CD8-positive, alpha-beta memory T cell (primary cell): ENCODE measurements at regions not wholly inside any gene's neighbourhood (a gene's known extent, or its start where the extent isn't known, plus 50 kb on each side); places are given as distances from the start of the nearest gene placed in this dataset.
"Not testable (repeated sequence)": the region's sequence is repeated elsewhere in the genome, so short reads cannot be mapped to it uniquely, and the experiment has no call there.

Experiments
- CTCF ChIA-PET: fragments of 350-600 bp; sonication (Branson Sonifier 250); formaldehyde crosslinking; loops from one replicate; lab custom pipeline; 2021; ENCODE audit warnings: antibody characterized with exemption; lab: Charles Lee
- POLR2A ChIA-PET: fragments of 350-600 bp; sonication (Branson Sonifier 250); formaldehyde crosslinking; loops from one replicate; lab custom pipeline; 2021; ENCODE audit warnings: antibody characterized with exemption; lab: Charles Lee
- DNase-seq, 5 donors: peaks; one replicate each; pipeline versions ENCODE4 v3.0.0 to v3.0.0-alpha.2; 2020 to 2022; ENCODE audit warnings: mixed read lengths in 1 of 5
- H3K27ac ChIP-seq: one replicate; pipeline ENCODE4 v1.7.0; 2013; ENCODE audit warnings: low read depth, mild to moderate bottlenecking, low read length, moderate library complexity
- H3K27me3 ChIP-seq: 2 replicates; pipeline ENCODE4 v1.7.0; 2013; ENCODE audit warnings: low read length, mild to moderate bottlenecking; ENCODE audit not compliant: insufficient read depth, poor library complexity, severe bottlenecking
- H3K36me3 ChIP-seq: 2 replicates; pipeline ENCODE4 v1.7.0; 2013; ENCODE audit warnings: mild to moderate bottlenecking, low read length, moderate library complexity; ENCODE audit not compliant: insufficient read depth
- H3K4me1 ChIP-seq: 2 replicates; pipeline ENCODE4 v1.7.0; 2013; ENCODE audit warnings: mild to moderate bottlenecking, low read length, moderate library complexity; ENCODE audit not compliant: insufficient read depth
- H3K4me3 ChIP-seq: 2 replicates; pipeline ENCODE4 v1.7.0; 2013; ENCODE audit warnings: mild to moderate bottlenecking, low read length
- H3K9me3 ChIP-seq: 2 replicates; pipeline ENCODE4 v1.7.0; 2013; ENCODE audit warnings: mild to moderate bottlenecking, low read length
- H3K27ac Mint-ChIP-seq, 8 donors: one replicate each; pipeline ENCODE4 v1.8.0; 2020 to 2021; ENCODE audit warnings: mixed read lengths in 8 of 8, mild to moderate bottlenecking in 6 of 8, inconsistent platforms in 3 of 8, moderate library complexity in 3 of 8
- H3K27me3 Mint-ChIP-seq, 2 donors: one replicate each; pipeline ENCODE4 v1.8.0; 2020 to 2021; ENCODE audit warnings: mixed read lengths in 2 of 2, mild to moderate bottlenecking in 1 of 2, moderate library complexity in 1 of 2
- H3K36me3 Mint-ChIP-seq, 3 donors: one replicate each; pipeline ENCODE4 v1.8.0; 2020 to 2021; ENCODE audit warnings: mixed read lengths in 3 of 3, inconsistent platforms in 1 of 3, mild to moderate bottlenecking in 1 of 3
- H3K4me1 Mint-ChIP-seq, 3 donors: one replicate each; pipeline ENCODE4 v1.8.0; 2020 to 2021; ENCODE audit warnings: mixed read lengths in 3 of 3, inconsistent platforms in 1 of 3, mild to moderate bottlenecking in 1 of 3
- H3K4me3 Mint-ChIP-seq, 7 donors: one replicate each; pipeline ENCODE4 v1.8.0; 2020 to 2021; ENCODE audit warnings: mixed read lengths in 7 of 7, mild to moderate bottlenecking in 6 of 7, moderate library complexity in 4 of 7, inconsistent platforms in 2 of 7
- H3K9me3 Mint-ChIP-seq, 5 donors: one replicate each; pipeline ENCODE4 v1.8.0; 2020 to 2022; ENCODE audit warnings: mixed read lengths in 5 of 5, mild to moderate bottlenecking in 3 of 5, moderate library complexity in 2 of 5, inconsistent platforms in 1 of 5

DNA sequence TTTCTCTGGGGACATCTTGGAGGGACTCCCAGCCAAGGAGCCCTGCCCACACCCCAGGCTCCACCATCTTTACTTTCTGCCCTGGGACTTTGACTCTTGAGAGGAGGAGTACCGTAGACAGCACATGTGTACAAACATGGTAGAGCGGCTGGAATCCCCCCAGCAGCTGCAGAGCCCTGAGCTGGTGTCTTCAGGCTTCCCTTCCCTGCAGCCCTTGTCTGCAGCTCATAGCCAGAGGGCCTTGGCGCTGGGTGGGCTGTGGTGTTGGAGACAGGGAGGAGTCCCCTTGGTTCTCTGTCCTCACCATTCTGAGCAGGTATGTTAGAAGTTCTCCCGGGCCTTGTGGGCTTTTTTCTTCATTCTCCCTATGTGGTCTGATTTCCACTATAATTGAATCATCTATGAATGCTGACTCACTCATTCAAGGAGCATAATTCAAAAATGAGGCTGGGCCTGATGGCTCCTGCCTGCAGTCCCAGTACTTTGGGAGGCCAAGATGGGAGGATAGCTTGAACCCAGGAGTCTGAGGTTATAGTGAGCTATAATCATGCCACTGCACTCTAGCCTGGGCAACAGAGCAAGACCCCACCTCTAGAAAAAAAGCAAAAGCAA is 97.8 kb upstream of the MEF2A start:
- ChIA-PET POLR2A (no interaction called here), CTCF (no interaction called here)

DNA sequence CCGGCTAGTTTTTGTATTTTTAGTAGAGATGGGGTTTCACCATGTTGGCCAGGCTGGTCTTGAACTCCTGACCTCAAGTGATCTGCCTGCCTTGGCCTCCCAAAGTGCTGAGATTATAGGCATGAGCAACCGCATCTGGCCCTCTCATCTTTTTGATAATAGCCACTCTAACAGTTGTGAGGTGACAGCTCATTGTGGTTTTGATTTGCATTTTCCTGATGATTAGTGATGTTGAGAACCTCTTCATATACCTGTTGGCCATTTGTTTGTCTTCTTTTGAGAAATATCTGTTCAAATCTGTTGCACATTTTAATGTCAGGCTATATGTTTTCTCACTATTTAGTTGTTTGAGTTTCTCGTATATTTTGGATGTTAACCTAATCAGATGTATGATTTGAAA is 95.6 kb upstream of the MEF2A start:
- peaks cover 5 to 19% of the 10 kb centered on the region in 2 donors for H3K27me3 Mint-ChIP-seq
- H3K4me3 Mint-ChIP-seq, H3K9me3 ChIP-seq, CTCF ChIA-PET, H3K27me3 ChIP-seq, DNase-seq, H3K4me1 Mint-ChIP-seq, H3K36me3 Mint-ChIP-seq, H3K27ac ChIP-seq, H3K36me3 ChIP-seq, POLR2A ChIA-PET, H3K27ac Mint-ChIP-seq, H3K4me1 ChIP-seq, H3K9me3 Mint-ChIP-seq, H3K4me3 ChIP-seq: not testable (repeated sequence)

More for the DNA sequence above, 97.8 kb upstream of the MEF2A start:
- Histone ChIP-seq H3K4me3 (no peak overlapping the region), H3K36me3 (no peaks in the 10 kb centered on the region), H3K27ac (no peak overlapping the region), H3K27me3 (no peaks in the 10 kb centered on the region), H3K9me3 (no peaks in the 10 kb centered on the region), H3K4me1 (no peaks in the 10 kb centered on the region)
- Mint-ChIP-seq H3K36me3 (peaks cover 0 to 4% (median 0%) of the 10 kb centered on the region in 3 donors), H3K4me1 (no peaks in the 10 kb centered on the region), H3K27ac (no peak overlapping the region), H3K27me3 (peaks cover 5 to 13% of the 10 kb centered on the region in 2 donors), H3K4me3 (no peak overlapping the region), H3K9me3 (peaks cover 3 to 24% (median 14%) of the 10 kb centered on the region in 5 donors)
- no peak for DNase-seq

DNA sequence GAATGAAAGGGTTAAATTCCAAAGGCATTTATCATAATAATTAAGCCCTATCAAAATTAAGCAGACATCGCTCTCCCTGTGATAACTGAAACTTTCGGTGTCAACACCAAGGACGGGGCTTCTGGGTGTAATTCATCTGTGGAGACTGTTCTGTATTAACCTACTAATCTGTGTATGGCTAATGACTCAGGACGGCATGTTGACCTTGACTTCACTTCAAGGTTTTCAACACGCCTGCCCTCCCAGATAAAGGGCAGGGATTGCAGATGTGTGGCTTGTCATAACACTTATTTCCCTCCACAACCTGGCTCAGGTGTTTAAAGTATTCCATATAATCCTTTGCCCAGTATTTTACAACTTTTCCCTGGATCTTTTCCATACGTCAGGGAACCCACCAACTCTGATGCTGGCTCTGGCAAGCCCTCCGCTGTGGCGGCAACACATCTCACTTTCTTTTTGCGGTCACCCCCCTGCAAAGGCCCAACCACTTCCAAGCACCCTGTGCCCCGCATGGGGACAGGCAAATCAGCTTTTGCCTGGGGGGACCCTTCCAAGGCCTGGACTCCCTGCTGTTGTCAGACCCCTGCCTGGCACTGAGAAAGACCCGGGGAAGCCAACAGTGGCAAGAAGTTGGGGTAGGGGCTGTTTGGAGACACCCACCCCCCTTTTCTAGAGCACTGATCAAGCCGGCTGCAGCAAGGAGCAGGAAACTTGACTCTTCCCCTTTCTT is 93.2 kb upstream of the MEF2A start:
- Mint-ChIP-seq H3K27ac (no peak overlapping the region), H3K4me3 (no peak overlapping the region), H3K27me3 (peaks cover 3 to 19% of the 10 kb centered on the region in 2 donors), H3K36me3 (no peaks in the 10 kb centered on the region), H3K4me1 (peaks cover 0 to 4% (median 2%) of the 10 kb centered on the region in 3 donors), H3K9me3 (no peaks in the 10 kb centered on the region)
- CTCF ChIA-PET, result no interaction called here
- peaks cover 10% of the 10 kb centered on the region for H3K4me1 ChIP-seq
- H3K4me3 ChIP-seq, result no peak overlapping the region
- no peaks in the 10 kb centered on the region for H3K27me3 ChIP-seq
- peak in 1 of 5 donors; percentile 45 for DNase-seq
- H3K9me3 ChIP-seq, result no peaks in the 10 kb centered on the region
- H3K36me3 ChIP-seq, result no peaks in the 10 kb centered on the region
- POLR2A ChIA-PET, result no interaction called here
- H3K27ac ChIP-seq, result no peak overlapping the region

DNA sequence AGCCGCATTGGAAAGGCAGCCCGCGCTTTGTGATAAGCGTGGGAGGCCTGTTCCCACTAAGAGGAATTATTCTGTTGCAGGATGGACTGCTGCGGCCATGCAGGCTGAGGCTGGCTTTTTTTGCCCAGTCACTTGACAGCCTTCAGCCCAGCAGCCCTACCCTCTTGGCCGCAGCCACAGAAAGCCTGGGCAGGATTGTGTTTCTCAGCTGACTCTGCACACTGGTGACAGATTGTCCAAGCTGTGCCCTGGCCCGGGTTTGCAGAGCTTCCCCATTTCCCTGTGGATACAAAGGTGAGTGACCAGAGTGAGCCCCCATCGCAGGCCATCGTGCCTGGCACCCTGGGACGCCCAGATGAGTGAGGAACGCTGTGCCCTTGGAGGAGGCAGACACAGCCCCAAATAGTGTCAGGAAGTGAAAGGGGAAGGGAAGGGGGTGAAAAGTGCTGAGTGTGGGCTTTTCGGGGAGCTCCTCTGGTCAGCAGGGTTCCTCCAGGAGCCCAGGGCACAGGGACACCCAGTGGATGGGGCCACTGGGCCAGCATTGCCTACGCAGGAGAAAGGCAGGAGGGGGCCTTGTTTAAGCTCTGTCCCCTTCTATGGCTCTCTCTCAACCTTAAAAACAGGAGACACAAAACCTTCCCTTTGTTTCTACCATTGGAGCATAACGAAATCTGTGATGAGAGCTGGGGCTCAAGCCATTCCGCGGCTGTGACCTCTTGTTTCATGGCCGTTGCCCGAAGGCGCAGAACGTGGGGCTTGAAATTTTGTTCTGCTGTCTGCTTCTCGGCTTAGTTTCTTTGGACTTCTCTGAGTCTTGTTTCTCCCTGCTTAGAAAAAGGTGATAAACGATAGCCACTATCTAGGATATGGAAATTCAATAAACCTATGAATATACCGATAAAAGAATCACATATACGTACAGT is 91.5 kb upstream of the MEF2A start:
- no peak for DNase-seq
- H3K9me3 Mint-ChIP-seq, result no peaks in the 10 kb centered on the region
- Histone ChIP-seq H3K36me3 (no peaks in the 10 kb centered on the region), H3K27ac (no peak overlapping the region), H3K27me3 (no peaks in the 10 kb centered on the region), H3K4me1 (peaks cover 15% of the 10 kb centered on the region), H3K9me3 (no peaks in the 10 kb centered on the region), H3K4me3 (no peak overlapping the region)
- H3K27me3 Mint-ChIP-seq, result peaks cover 3 to 19% of the 10 kb centered on the region in 2 donors
- H3K4me1 Mint-ChIP-seq, result peaks cover 0 to 4% (median 2%) of the 10 kb centered on the region in 3 donors
- H3K36me3 Mint-ChIP-seq, result no peaks in the 10 kb centered on the region
- no peak overlapping the region for H3K4me3 Mint-ChIP-seq
- ChIA-PET POLR2A (no interaction called here), CTCF (no interaction called here)
- H3K27ac Mint-ChIP-seq, result no peak overlapping the region

DNA sequence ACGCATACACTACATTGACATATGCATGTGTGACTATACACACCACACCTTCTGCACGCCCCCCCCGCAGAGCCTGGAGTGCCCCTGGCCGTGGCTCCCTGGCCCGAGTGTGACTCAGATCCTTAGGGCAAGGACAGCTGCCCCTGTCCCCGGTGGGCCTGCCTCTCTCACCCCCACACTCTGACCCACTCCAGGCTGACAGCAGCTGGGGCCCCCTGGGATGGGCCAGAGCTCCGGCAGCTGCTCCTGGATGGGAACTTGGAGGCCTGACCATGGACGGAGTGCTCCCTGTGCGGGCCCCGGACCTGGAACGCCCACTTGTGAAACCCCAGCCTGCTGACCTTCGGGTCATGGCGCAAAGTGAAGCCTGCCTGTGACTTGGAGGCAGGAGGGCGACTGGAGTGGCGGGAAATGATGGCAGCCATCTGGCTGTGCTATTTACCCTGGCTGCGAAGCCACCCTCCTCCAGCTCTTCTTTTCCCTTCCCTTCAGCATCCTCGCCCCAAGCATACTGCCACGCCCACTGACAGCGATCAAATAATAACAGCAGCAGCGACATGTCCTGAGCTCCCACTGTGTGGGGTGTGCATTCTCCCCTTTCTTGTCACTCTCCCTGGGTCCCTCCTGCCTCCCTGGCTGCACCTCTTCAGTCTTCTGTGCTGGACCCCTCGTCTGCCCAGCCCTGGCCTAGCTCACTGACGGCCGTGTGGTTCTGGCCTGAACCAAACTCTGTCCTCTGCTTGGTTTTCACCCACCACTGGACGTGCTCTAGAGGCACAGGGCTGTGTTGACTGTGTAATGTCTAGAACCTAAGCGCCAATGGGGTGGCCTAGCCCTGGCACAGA is 90.7 kb upstream of the MEF2A start:
- H3K9me3 ChIP-seq, result no peaks in the 10 kb centered on the region
- DNase-seq, result no peak
- POLR2A ChIA-PET, result no interaction called here
- H3K4me1 Mint-ChIP-seq, result peaks cover 0 to 4% (median 2%) of the 10 kb centered on the region in 3 donors
- no peak overlapping the region for H3K4me3 Mint-ChIP-seq
- CTCF ChIA-PET, result no interaction called here
- H3K27ac ChIP-seq, result no peak overlapping the region
- no peaks in the 10 kb centered on the region for H3K27me3 ChIP-seq
- peaks cover 15% of the 10 kb centered on the region for H3K4me1 ChIP-seq
- H3K27ac Mint-ChIP-seq, result no peak overlapping the region
- no peaks in the 10 kb centered on the region for H3K36me3 Mint-ChIP-seq
- H3K4me3 ChIP-seq, result no peak overlapping the region
- no peaks in the 10 kb centered on the region for H3K9me3 Mint-ChIP-seq
- H3K27me3 Mint-ChIP-seq, result peaks cover 3 to 14% of the 10 kb centered on the region in 2 donors
- no peaks in the 10 kb centered on the region for H3K36me3 ChIP-seq

DNA sequence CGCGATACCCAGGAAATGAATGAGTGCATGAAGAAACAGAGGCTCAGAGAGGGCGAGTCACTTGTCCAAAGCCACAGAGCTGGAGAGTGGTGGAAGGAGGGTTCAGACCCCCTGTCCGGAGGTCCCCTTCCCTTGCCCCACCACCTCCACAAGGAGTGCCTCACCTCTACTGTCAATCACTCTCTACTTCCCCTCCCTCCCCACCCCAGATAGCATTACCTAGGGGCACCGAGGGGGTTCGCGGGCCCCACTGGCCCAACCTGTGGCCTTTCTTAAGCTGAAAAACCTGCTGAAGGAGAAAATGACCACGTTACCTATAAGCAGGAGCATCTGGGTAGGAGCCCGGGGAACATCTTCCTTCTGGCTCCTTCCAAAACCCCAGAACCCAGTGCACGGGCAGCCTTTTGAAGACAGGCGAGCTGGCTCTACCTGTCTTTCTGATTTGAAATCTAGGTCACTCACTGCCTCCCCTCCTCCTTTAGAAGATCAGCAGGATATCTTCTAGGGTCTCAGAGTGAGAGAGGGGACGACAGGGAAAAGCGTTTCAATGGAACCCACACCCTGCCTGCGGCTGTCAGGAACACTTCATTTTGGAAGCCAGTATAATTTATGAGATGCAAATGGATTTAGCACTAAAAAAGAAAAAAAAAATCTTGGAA is 89.9 kb upstream of the MEF2A start:
- Mint-ChIP-seq H3K27me3 (peaks cover 3 to 10% of the 10 kb centered on the region in 2 donors), H3K36me3 (no peaks in the 10 kb centered on the region), H3K27ac (no peak overlapping the region), H3K9me3 (no peaks in the 10 kb centered on the region), H3K4me3 (no peak overlapping the region), H3K4me1 (peaks cover 0 to 4% (median 2%) of the 10 kb centered on the region in 3 donors)
- Histone ChIP-seq H3K4me1 (peaks cover 15% of the 10 kb centered on the region), H3K9me3 (no peaks in the 10 kb centered on the region), H3K36me3 (no peaks in the 10 kb centered on the region), H3K27me3 (no peaks in the 10 kb centered on the region), H3K27ac (no peak overlapping the region), H3K4me3 (no peak overlapping the region)
- ChIA-PET POLR2A (no interaction called here), CTCF (no interaction called here)
- no peak for DNase-seq

DNA sequence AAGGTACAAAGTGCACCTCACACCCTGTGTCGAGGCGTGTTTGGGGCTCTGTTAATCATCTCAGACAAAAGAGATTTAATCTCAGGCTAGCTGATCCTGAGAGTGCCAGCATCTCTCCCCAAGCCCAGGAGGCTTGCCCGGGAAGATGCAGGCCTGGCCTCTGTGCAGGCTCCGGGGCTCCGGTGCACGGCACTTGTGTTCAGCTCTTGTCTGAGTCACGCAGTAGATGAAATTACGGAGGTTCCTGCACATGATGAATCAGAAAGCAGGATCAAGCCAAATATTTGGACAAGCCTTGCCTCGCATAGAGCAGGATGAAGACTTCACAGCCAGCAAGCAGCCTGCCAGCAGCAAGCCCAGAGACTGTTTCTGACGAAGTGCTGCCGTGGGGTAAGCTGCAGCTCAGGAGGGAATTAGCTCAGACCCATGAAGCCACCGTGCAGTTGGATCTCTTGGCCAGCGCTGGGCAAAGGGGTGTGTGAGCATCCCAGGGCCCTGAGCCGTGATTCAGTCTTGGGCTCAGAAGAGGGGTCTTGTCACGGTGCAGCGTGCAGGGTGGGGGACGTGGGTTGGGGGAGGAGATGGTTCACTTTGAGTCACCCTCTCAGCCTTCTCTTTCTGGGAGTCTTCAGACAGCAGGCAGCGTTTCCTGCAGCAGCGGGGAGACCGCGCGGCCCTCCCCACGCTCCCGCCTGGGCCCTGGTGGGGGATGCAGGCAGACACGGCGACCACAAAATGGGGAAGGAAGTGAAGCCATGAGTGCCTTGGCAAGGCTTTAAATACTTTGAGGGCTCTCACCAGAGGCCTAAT is 89.2 kb upstream of the MEF2A start:
- CTCF ChIA-PET, result no interaction called here
- H3K27ac Mint-ChIP-seq, result peak overlapping the region in 1 of 8 donors; percentile 52
- H3K4me3 Mint-ChIP-seq, result no peak overlapping the region

More for the DNA sequence above, 89.2 kb upstream of the MEF2A start:
- Histone ChIP-seq H3K36me3 (no peaks in the 10 kb centered on the region), H3K27me3 (no peaks in the 10 kb centered on the region), H3K4me1 (peaks cover 15% of the 10 kb centered on the region), H3K9me3 (no peaks in the 10 kb centered on the region), H3K27ac (no peak overlapping the region), H3K4me3 (no peak overlapping the region)
- POLR2A ChIA-PET, result interaction anchor here (0.7 kb wide), 1 partner anchor 31 kb away, joined by 3 read pairs; no protein-coding TSS in a partner anchor
- no peaks in the 10 kb centered on the region for H3K36me3 Mint-ChIP-seq
- DNase-seq, result peak in 1 of 5 donors; percentile 48
- H3K9me3 Mint-ChIP-seq, result no peaks in the 10 kb centered on the region
- peaks cover 3 to 13% of the 10 kb centered on the region in 2 donors for H3K27me3 Mint-ChIP-seq
- peaks cover 0 to 4% (median 2%) of the 10 kb centered on the region in 3 donors for H3K4me1 Mint-ChIP-seq
